Neural cell (in vitro differentiated cells): ENCODE measurements at regions not wholly inside any gene's neighbourhood (a gene's known extent, or its start where the extent isn't known, plus 50 kb on each side); places are given as distances from the start of the nearest gene placed in this dataset.

Experiments
- CTCF ChIP-seq: fragments of 450-650 bp; IDR thresholded peaks from 2 replicates; pipeline ENCODE4 v1.5.1; 2014; ENCODE audit warnings: antibody characterized with exemption, mild to moderate bottlenecking, moderate library complexity; ENCODE audit not compliant: poor library complexity, severe bottlenecking
- EP300 ChIP-seq: fragments of 450-650 bp; conservative IDR thresholded peaks from 2 replicates; pipeline ENCODE4 v1.6.1; 2014; ENCODE audit warnings: antibody characterized with exemption, mild to moderate bottlenecking, moderate library complexity; ENCODE audit not compliant: poor library complexity, severe bottlenecking
- TAF1 ChIP-seq: IDR thresholded peaks from 2 replicates; pipeline ENCODE4 v1.6.1; 2012; ENCODE audit warnings: low read depth

- TF ChIP-seq TAF1, result no peak
- TF ChIP-seq CTCF, result no peak
- TF ChIP-seq EP300, result no peak
Measured at GRCh38 chr10:65213170-65213569, 1692.0 kb downstream of the REEP3 start.
